EL (cell line): ENCODE measurements at regions not wholly inside any gene's neighbourhood (a gene's known extent, or its start where the extent isn't known, plus 50 kb on each side); places are given as distances from the start of the nearest gene placed in this dataset.
"Not testable (repeated sequence)": the region's sequence is repeated elsewhere in the genome, so short reads cannot be mapped to it uniquely, and the experiment has no call there.

Experiments
- DNase-seq: peaks from one replicate; pipeline ENCODE4 v3.0.0-alpha.2; 2016

DNA sequence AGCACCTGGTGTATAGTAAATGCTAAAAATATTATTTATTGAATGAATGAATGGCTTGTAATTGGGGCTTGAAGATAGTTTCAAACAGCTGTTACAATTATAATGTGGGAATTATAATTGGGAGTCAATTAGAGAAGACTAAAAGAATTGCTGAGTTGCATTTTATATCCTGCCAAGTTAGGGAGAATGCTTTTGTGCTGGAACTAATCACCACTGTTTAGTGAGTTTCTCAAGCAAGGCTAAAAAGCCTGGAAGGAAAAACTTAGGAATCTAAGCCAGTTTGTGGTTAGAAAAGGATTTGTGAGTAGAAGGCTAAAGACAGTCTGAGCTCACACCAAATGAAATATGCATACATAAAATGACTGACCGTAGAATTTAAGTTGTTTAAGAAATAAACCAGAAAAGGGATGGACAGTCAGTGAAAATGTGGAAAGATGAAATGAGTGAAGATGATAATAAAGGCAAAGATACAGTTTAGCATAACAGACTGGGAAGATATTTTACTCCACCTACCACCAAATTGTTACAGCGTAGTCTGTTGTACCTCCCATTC is 647.7 kb upstream of the FSHR start:
- DNase-seq: no peak

DNA sequence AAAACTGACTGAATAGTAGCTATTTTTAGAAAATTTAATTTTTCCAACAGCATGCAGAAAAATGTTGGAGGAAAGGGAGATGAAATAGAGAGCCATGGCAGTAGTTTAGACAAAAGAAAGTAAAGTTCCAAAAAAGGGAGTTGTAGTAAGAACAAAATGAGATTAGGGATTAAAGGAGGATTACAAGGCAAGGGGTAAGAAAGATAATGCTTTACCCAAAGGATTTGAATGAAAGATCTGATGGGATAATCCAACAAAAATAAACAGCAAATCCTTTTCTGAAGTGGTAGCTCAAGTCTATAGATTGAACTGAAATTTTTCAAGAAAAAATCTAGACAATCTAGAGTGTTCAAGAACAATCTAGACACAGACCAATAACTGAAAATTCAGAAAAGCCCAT is 644.3 kb upstream of the FSHR start:
- DNase-seq: no peak

DNA sequence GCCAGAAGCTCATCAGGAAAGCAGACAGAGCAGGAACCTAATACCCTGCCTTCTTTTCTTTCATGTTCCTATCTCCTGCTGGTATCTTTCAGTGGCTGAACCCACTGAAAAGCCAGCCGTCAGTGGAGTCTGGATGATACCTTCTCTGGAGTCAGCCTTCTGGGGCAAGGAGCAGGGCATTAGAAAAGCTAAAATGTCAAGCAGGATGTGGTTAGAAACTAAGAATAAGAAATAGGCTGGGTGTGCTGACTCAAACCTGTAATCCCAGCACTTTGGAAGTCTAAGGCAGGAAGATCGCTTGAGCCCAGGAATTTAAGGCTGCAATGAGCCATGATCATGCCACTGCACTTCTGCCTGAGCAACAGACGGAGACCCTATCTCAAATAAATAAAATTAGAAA is 642.0 kb upstream of the FSHR start:
- DNase-seq: no peak

DNA sequence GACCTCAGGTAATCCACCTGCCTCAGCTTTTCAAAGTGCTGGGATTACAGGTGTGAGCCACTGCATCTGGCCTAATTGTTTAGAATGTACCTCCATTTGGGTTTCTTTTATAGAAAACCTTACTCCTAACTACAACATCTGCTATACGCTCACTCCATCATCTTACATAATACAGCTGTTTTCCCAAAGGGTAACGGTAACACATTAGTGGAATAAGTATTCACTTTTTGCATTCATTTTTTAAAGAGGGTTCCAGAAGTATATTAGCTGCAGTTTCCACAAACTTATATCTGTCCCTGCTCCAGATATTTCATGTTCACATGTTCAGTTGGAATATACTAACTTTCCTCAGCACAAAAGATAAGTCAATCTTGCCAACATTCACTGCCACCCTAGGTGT is 640.1 kb upstream of the FSHR start:
- DNase-seq: no peak

DNA sequence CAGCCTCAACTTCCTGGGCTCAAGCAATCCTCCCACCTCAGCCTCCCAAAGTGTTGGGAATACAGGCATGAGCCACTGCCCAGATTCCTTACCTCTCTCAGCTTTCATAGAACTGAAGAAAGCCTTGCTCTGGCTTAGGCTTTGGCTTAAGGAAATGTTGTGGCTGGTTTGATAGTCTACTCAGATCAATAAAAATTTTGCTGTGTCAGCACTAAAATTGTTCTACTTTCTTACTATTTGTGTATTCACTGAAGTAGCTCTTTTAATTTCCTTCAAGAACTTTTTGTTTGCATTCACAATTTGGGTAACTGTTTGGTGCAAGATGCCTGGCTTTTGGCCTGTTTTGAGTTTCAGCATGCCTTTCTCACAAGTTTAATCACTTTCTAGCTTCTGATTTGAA is 634.0 kb upstream of the FSHR start:
- DNase-seq: no peak

DNA sequence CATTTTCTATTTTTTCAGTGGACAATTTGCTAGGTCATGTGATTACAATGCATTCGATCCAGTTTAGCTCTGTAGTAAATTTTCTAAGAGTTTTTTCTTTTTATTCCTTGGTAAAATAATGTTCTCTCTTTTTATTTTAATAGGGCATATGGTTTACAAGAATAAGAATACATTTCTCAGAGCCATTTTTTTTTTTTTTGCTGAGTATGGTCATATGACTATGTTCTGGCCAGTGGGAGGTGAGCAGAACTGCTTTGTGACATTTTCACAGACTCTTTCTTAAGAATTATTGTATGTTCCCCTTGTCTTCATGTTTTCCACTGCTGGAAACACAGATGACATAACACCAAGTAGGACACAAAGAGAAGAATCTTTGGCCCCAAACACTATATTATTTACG is 626.6 kb upstream of the FSHR start:
- DNase-seq: no peak

DNA sequence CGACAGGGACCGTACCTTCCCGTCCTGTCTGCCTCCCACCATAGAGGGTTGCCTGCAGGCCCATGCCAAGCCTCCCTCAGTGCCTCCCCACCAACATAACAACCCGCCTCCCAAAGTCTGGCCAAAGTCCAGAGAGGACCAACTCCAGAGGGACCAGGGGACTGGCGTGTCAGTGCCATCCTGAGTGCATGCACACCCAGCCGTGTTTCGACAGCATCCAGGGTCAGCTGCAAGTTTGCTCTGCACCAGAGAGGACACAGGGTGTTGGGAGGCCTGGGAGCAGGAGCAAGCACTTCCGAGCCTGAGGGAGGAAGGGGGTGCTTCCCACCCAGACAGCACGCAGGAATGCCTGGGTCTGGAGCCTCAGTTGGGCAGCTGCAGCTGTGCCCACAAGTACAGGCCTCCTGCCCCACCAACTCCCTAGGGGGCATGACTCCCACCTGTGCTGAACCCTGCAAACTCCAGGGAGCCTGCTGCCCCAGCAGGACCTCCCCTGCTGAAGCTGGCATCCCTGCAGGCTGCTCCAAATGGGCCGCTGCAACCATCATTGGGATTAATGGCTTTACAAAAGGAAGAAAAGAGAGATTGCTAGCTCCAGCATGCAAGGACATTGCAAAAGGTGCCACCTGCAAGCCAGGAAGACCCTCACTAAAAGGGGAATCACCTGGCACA is 618.1 kb upstream of the FSHR start:
- no peak for DNase-seq

DNA sequence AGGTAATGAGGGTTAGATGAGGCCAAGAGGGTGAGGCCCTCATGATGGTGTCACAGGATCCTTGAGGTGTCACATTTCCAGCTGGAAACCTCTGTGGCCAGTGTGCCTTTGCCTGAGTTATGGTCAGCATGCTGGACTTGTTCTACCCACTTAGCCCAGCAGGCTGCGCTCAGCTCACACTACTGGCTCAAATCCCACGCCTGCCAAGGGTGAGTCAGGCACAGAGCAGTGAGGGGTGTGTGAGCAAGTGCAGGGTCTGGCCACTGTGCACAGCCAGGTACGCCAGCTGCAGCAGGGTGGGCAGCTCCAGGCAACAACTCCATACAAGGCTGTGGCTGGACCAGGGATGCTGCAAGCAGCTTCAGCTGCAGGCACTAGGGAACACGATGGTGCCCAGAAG is 616.6 kb upstream of the FSHR start:
- no peak for DNase-seq

DNA sequence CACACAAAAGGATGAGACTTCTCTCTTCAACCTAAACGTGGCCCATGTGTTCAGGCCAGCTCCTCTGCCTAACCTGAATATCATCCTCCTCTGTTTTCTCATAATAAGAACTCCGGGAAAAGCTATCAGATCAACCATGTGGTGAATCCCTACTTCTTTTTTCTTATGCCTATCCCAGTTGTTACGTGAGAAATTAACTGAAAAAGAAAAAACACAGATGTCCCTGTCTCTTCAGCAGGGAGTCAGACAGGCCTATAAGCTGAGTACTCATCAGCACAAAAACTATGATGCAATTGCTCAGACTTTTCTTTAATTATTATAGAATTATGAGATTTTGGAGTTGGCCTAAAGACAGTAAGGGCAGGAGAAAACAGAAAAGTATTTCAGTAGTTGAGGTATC is 613.0 kb upstream of the FSHR start:
- no peak for DNase-seq

DNA sequence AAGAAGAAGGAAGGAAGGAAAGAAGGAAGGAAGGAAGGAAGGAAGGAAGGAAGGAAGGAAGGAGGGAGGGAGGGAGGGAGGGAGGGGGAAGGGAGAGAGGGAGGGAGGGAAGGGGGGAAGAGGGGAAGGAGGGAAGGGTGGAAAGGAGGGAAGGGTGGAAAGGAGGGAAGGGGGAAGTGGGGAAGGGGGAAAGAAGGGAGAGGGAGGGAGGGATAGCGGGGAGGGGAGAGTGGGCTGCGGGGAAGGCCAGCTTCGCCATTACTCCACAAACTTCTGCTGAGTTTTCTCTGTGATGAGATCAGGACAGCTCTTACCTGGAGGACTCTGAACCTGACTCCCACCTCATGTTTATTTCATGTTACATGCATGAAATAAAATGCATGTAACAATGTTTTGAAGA is 601.5 kb upstream of the FSHR start:
- no peak for DNase-seq

DNA sequence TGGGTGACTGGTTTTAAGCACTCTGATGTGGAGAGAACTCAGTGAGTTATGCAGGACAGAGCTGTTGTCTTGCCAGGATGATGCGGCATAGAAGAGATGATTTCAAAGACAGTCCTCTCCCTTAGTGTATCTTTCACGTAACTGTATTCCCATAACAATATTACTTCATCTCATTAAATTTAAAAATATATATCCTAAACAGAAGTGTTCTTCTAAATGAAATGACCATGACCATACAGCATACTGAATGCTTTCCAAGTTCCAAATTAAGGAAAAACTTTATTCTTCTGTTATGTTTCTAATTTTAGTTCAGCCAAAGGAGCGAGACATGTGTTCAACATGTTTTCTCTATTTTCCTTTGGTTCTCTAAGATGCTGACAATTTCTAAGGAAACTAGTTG is 600.1 kb upstream of the FSHR start:
- DNase-seq: no peak

DNA sequence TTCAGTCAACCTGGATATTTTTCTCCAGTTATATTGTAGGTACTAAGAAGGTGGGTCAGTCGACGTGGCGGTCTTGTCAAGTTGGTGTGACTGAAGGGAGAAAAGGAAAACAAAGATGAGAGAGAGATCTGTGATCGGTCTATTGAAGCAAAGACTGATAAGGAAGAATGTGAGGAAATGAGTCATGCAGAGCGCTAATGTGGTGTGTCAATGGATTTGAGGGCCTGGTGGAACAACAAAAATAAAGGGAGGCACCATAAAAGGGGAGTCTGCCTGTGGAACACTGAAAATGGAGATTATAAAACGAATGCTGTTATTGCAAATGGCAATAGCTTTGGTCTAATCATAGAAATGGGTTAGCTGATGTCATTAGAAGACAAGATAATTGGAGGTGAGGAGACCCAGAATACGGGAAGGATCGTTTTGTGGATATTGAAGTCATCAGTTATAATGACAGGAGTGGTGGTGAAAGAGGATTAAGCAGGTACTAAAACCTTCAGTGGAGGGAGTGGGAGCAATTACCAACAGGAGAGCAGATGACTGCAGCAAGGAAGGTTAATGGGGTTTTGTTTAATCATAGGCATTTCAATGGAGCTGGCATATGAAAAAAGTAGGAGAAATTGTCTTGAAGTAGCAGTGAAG is 599.1 kb upstream of the FSHR start:
- no peak for DNase-seq

DNA sequence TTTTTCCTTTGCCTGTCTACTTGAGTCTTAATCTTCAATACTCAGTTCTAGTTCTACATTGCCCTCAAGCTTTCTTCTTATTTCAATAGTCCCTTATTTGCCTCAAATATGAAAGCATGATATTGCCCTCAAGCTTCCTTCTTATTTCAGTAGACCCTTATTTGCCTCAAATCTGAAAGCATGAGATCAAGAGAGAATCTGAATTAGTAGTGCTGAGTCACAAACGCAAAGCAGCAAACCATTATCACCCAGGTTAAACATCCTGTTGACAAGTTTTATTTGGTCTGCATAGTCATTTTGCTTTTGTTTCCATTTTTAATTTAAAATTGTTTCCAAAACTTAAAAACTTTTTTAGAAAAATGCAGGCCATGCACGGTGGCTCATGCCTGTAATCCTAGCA is 583.3 kb upstream of the FSHR start:
- no peak for DNase-seq

DNA sequence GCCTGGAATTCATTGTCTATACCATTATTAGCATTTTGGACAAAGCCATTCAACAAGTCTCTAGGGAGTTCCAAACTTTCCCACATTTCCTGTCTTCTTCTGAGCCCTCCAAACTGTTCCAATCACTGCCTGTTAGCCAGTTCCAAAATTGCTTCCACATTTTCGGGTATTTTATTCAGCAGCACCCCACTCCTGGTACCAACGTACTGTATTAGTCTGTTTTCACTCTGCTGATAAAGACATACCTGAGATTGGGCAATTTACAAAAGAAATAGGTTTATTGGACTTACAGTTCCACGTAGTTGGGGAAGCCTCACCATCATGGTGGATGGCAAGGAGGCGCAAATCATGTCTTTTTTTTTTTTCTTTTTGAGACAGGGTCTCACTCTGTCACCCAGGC is 578.6 kb upstream of the FSHR start:
- not testable (repeated sequence) for DNase-seq

DNA sequence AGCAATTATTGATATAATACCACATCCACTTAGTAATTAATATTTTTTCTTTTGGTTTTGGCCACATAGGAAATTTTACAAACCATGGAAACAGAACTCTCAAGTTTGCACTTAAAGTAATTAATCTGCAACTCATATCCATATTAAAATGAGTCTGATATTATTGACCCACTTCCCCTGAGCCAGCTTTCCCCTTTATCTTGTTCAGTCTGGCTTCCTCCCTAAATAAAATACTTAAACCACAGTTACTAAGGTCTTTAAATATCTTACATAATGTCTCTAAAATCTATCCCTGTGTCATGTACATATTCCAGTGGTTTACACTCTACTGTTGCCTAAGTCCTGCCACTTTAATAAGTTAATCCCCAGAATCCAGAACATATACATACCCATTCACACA is 564.9 kb upstream of the FSHR start:
- no peak for DNase-seq

DNA sequence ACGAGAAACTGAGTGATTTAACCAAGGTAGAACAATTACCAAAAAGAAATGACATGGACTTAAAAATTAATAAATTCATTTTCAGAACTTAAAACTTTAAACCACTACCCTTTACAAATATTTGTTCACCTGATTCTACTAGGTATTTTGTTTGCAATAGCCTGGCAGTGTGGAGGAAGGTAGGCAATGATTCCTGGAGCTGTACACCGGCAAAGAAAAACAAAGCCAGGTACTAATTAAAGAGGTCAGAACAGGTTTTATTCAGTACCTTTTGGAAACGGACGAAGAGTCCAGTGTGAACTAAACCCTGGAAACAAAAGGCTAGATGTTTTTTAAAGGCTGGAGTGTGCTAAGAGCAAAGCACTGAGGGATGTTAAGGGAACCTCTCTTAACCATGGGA is 561.3 kb upstream of the FSHR start:
- no peak for DNase-seq

DNA sequence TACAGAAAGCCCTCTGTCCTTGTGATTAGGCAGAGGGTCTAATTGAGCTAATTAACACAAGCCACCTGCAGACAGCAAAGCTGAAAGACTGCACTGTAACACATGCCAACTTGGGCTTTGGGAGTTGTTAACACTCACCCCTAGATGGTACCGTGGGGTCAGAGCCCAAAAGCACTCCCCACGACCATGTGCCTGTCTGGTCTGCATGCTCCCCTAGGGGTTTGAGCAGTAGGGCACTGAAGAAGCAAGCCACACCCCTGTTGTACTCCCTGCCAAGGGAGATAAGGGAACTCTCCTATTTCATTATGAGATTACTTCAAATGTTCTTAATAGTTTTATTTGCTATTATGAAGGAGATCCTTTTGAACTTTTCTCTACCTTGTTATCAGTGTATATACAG is 560.1 kb upstream of the FSHR start:
- no peak for DNase-seq

DNA sequence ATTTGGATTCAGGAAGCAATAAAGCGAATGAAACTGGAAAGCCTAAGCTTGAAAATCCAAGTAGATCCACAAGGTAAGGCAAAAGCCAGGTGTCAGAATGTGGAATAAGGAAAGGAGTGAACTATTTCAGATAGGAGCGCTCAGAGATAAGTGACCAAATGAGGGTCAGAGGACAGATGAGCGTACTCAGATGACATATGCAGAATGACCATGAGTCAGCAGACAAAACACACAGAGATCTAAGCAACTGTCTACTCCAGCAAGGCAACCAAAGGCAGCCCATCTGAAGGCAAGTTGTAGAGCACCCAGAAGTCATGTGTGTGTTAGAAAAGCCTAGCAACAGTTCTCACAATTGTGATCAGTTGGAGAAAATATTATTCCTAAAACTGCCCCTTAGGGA is 548.4 kb upstream of the FSHR start:
- DNase-seq: no peak

DNA sequence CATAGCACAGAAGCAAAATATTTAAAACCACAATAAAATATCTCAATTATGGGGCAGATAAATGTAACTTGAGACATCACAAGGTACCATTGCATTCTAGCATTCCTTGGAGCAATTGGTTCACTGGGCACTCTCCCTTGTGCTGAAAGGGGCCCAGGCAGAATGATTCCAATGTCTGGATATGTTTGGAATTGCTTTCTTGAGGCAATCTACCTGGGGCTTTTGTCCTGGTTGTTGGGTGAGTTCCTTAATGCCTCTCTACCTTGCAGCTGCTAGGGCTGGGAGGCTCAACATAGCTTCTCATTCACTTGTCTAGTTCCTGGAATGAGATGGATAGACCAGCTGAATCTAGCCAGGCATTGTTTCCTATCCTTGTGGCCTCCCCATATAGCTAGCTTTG is 539.6 kb upstream of the FSHR start:
- no peak for DNase-seq

DNA sequence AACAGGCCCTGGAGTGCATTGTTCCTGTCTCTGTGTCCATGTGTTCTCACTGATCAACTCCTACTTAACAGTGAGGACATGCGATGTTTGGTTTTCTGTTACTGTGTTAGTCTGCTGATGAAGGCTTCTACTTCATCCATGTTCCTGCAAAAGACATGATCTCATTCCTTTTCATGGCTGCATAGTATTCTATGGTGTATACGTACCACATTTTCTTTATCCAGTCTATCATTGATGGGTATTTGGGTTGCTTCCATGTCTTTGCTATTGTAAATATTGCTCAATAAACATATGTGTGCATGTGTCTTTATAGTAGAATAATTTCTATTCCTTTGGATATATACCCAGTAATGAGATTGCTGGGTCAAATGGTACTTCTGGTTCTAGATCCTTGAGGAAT is 537.7 kb upstream of the FSHR start:
- DNase-seq: not testable (repeated sequence)

DNA sequence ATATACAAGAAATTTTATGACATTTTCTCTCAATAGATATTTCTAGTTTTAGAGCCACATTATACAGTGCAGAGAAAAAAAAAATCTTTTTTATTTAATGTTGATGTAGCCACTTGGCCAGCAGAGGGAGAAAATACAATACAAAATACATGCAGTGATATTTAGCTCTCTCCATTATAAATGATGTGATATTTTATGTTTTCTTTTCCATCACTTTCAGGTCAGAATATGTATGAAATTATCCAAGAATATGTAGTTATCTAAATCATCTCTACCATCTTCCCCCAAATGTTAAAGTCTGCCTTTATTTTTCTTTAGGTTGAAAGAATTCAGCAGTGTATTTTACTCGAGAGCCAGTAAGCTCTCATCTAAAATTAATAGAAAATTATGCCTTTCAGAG is 533.6 kb upstream of the FSHR start:
- no peak for DNase-seq

DNA sequence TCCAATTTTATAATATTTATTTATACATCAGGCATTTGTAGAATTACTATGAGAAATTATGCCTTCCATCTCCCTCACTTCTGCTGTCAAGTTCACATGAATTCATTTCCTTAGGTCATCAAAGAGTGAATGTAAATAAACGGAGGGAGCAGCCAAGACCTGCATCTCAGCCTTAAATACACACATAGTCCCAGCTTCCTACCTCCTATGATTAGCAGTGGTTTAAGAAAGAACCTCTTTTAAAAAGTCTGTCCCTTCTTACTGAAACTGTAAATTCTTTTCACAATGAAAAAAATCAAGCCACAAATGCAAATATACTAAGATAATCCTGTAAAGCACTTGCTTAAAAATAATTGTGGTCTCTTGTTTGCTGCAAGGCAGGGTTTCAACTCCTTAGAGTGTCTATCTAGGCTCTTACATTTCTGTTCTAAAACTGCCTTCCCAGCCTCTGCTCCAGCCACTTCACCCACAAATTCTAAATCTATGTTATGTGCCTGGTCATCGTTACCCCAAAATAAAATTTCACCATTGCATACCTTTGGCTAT is 532.7 kb upstream of the FSHR start:
- DNase-seq: no peak

DNA sequence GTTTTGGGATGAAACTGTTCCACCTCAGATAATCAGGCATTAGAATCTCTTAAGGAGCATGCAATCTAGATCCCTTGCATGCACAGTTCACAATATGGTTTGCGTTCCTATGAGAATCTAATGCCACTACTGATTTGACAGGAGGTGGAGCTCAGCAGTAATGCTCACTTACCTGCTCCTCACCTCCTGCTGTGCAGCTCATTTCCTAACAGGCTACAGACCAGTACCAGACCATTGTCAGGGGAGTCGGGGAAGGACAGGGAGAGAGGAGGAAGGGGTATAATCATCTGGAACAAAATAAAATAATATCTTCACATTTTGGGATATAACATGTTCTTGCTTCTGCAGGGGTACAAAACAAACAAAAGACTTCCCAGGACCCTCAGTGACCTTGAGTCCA is 532.0 kb upstream of the FSHR start:
- no peak for DNase-seq

DNA sequence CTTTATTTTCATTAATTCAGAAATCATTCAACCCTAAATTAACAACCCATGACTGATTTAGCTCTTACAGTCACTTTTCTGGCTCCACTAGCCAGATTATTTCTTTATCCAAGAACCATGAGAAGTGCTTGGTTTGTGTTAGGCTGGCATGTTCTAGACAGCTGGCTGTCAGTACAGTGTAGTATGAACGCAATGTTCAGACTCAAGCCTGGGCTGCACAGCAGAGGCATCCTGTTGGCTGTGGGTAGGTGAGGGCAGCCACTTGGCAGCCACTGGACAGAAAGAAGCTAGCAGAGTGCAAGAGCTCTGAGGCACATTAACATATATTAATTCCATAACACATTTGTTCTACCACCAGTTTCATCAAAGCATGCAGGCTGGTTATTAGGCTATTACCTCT is 522.9 kb upstream of the FSHR start:
- DNase-seq: no peak

DNA sequence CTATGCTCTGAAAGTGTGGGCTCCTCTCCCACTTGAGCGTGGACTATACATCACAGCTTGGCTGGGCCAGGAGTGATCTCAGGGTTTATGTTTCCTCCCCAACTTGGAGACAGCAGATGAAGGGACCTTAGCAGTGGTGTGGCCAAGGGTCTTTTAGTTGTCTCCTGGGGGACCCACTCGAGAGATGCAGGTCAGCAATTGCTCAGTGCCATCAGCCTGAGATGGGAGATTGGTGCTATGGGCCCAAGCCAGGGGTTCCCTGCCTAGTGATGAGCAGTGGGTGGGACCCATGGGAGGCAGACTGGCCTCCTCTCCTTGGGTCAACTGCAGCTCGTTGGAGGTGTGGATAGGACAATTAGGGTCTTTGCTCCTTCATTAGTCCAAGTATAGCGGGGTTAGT is 510.5 kb upstream of the FSHR start:
- DNase-seq: no peak
